Peyer's patch (tissue), 4 donors: ENCODE measurements at regions not wholly inside any gene's neighbourhood (a gene's known extent, or its start where the extent isn't known, plus 50 kb on each side); places are given as distances from the start of the nearest gene placed in this dataset.

ENCODE experiments used
- POLR2A ChIP-seq, 2 donors: fragments of 450-650 bp; IDR thresholded peaks; one replicate each; pipeline ENCODE4 v1.5.1; 2017; ENCODE audit warnings: antibody characterized with exemption in 2 of 2, mild to moderate bottlenecking in 2 of 2, moderate library complexity in 2 of 2
- TF ChIP-seq, protein P1 (sequence below), 6 experiments: fragments of 450-650 bp in 4 of 6; fragments of 200-600 bp in 2 of 6; sonication (generic) in 1 of 6; IDR thresholded peaks; one replicate each; pipeline ENCODE4 v1.5.1; 2017 to 2019; ENCODE audit warnings: antibody characterized with exemption in 6 of 6, mild to moderate bottlenecking in 3 of 6, moderate library complexity in 1 of 6

GRCh38 chr20:50292591-50293283, 102.1 kb downstream of the CEBPB start:
- TF ChIP-seq, protein P1, sequence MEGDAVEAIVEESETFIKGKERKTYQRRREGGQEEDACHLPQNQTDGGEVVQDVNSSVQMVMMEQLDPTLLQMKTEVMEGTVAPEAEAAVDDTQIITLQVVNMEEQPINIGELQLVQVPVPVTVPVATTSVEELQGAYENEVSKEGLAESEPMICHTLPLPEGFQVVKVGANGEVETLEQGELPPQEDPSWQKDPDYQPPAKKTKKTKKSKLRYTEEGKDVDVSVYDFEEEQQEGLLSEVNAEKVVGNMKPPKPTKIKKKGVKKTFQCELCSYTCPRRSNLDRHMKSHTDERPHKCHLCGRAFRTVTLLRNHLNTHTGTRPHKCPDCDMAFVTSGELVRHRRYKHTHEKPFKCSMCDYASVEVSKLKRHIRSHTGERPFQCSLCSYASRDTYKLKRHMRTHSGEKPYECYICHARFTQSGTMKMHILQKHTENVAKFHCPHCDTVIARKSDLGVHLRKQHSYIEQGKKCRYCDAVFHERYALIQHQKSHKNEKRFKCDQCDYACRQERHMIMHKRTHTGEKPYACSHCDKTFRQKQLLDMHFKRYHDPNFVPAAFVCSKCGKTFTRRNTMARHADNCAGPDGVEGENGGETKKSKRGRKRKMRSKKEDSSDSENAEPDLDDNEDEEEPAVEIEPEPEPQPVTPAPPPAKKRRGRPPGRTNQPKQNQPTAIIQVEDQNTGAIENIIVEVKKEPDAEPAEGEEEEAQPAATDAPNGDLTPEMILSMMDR (IDR thresholded peaks at IDR 0.05), result no peak
- no peak for TF ChIP-seq POLR2A (IDR thresholded peaks at IDR 0.05)
